Hepatic stellate cell (primary cell): ENCODE measurements at regions not wholly inside any gene's neighbourhood (a gene's known extent, or its start where the extent isn't known, plus 50 kb on each side); places are given as distances from the start of the nearest gene placed in this dataset.

Experiments used
- DNase-seq: peaks from one replicate; pipeline ENCODE4 v3.0.0; 2011; ENCODE audit warnings: low spot score

GRCh38 chr5:123875561-123876275 is 363.7 kb downstream of the CSNK1G3 start:
- no peak for DNase-seq

GRCh38 chr5:123874600-123875201 is 362.7 kb downstream of the CSNK1G3 start:
- no peak for DNase-seq

GRCh38 chr5:123873846-123874245 is 361.9 kb downstream of the CSNK1G3 start:
- no peak for DNase-seq

GRCh38 chr5:123871373-123871772 is 359.4 kb downstream of the CSNK1G3 start:
- no peak for DNase-seq

GRCh38 chr5:123868881-123869280 is 356.9 kb downstream of the CSNK1G3 start:
- no peak for DNase-seq

- DNase-seq = no peak
Measured at GRCh38 chr5:123868267-123868666, 356.3 kb downstream of the CSNK1G3 start.

GRCh38 chr5:123865641-123866040 is 353.7 kb downstream of the CSNK1G3 start:
- no peak for DNase-seq

- DNase-seq = no peak
Measured at GRCh38 chr5:123864578-123864977, 352.6 kb downstream of the CSNK1G3 start.

GRCh38 chr5:123858938-123859337 is 347.0 kb downstream of the CSNK1G3 start:
- no peak for DNase-seq

- no peak for DNase-seq
Measured at GRCh38 chr5:123856766-123857165, 344.8 kb downstream of the CSNK1G3 start.

- DNase-seq = no peak
Measured at GRCh38 chr5:123855609-123856008, 343.6 kb downstream of the CSNK1G3 start.

- no peak for DNase-seq
Measured at GRCh38 chr5:123845356-123846100, 333.6 kb downstream of the CSNK1G3 start.

- DNase-seq = no peak
Measured at GRCh38 chr5:123844873-123845272, 332.9 kb downstream of the CSNK1G3 start.

- DNase-seq = no peak
Measured at GRCh38 chr5:123835421-123835820, 323.4 kb downstream of the CSNK1G3 start.

GRCh38 chr5:123830575-123830974 is 318.6 kb downstream of the CSNK1G3 start:
- DNase-seq = no peak

GRCh38 chr5:123827811-123828210 is 315.8 kb downstream of the CSNK1G3 start:
- no peak for DNase-seq

GRCh38 chr5:123819833-123820232 is 307.9 kb downstream of the CSNK1G3 start:
- peak; percentile 11 for DNase-seq

- no peak for DNase-seq
Measured at GRCh38 chr5:123819386-123819785, 307.4 kb downstream of the CSNK1G3 start.

GRCh38 chr5:123817267-123817666 is 305.3 kb downstream of the CSNK1G3 start:
- no peak for DNase-seq

GRCh38 chr5:123814801-123815470 is 303.0 kb downstream of the CSNK1G3 start:
- DNase-seq = no peak

- DNase-seq = no peak
Measured at GRCh38 chr5:123813937-123814624, 302.1 kb downstream of the CSNK1G3 start.

GRCh38 chr5:123813264-123813663 is 301.3 kb downstream of the CSNK1G3 start:
- DNase-seq = no peak
